NB4 (cell line): ENCODE measurements at regions not wholly inside any gene's neighbourhood (a gene's known extent, or its start where the extent isn't known, plus 50 kb on each side); places are given as distances from the start of the nearest gene placed in this dataset.
A peak's percentile ranks its signal among the peaks of the same experiment; 100 is the strongest.

Source experiments
- DNase-seq: peaks from one replicate; pipeline ENCODE4 v3.0.0; 2010; ENCODE audit warnings: low read depth
- H3K4me3 ChIP-seq: one replicate; pipeline ENCODE4 v1.5.1; 2011; ENCODE audit warnings: mild to moderate bottlenecking, low read depth, low read length, moderate library complexity
- CTCF ChIP-seq: IDR thresholded peaks from one replicate; pipeline ENCODE4 v1.5.1; 2012; ENCODE audit warnings: low read depth, low read length
- MAX ChIP-seq: IDR thresholded peaks from 2 replicates; pipeline ENCODE4 v1.6.1; 2011; ENCODE audit warnings: low read depth, low read length
- MYC ChIP-seq: IDR thresholded peaks from 2 replicates; pipeline ENCODE4 v1.6.1; 2011; ENCODE audit warnings: low read depth, low read length
- POLR2A ChIP-seq: IDR thresholded peaks from 2 replicates; pipeline ENCODE4 v1.6.1; 2011; ENCODE audit warnings: mild to moderate bottlenecking; ENCODE audit not compliant: insufficient read length; ENCODE audit errors: extremely low read depth

GRCh38 chr10:84026821-84027257 is 112.5 kb upstream of the GHITM start:
- H3K4me3 ChIP-seq, result no peak overlapping the region
- peak; percentile 49 for DNase-seq
- TF ChIP-seq MAX, result no peak
- TF ChIP-seq POLR2A, result no peak
- peak; percentile 93 for TF ChIP-seq CTCF

DNA sequence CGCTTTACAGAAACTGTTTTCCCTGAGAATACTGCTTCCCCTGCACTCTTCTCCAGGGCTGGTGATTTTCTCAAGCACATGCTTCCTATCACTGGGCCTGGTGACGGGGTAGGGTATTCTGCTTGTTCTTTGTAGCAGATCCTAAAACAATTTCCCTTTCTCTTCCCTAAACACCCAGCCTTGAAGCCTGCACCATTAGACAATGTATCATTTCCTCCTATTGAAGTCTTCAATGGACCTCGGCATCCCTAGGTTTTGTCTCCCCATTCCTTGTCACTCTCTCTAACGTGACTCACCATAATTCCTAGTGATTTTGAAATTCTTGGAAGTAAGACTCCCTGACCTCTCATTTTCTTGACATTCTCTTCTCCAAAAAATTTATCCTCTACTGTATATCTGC is 109.5 kb upstream of the GHITM start:
- DNase-seq, result no peak
- no peak overlapping the region for H3K4me3 ChIP-seq
- TF ChIP-seq MYC (no peak), MAX (no peak), CTCF (no peak)

GRCh38 chr10:84038035-84038434 is 101.3 kb upstream of the GHITM start:
- H3K4me3 ChIP-seq, result no peak overlapping the region
- peak; percentile 15 for DNase-seq
- TF ChIP-seq CTCF, result no peak
- no peak for TF ChIP-seq POLR2A
- no peak for TF ChIP-seq MAX
- no peak for TF ChIP-seq MYC

DNA sequence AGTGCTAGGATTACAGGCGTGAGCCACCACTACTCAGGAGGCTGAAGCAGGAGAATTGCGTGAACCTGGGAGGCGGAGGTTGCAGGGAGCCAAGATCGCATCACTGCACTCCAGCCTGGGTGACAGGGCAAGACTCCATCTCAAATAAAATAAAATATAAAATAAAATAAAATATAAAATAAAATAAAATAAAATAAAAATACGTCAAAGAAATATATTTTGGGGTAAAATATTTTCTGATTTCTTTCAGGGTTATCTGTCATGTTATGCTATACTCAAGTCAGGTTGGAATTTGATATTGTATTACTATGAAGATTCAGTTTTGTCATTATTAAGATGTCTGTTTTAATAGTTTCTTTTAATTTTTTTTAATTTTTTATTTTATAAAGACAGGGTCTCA is 99.4 kb upstream of the GHITM start:
- H3K4me3 ChIP-seq, result no peak overlapping the region
- TF ChIP-seq CTCF, result no peak
- no peak for TF ChIP-seq MYC
- TF ChIP-seq MAX, result no peak
- TF ChIP-seq POLR2A, result no peak
- DNase-seq, result no peak

- no peak for DNase-seq
- H3K4me3 ChIP-seq, result no peak overlapping the region
- TF ChIP-seq MYC (no peak), CTCF (no peak), POLR2A (no peak), MAX (no peak)
These were observed 91.9 kb upstream of the GHITM start for GRCh38 chr10:84047258-84048010.

GRCh38 chr10:84049645-84050011 is 89.7 kb upstream of the GHITM start:
- no peak overlapping the region for H3K4me3 ChIP-seq
- DNase-seq, result no peak
- no peak for TF ChIP-seq MAX
- no peak for TF ChIP-seq MYC
- no peak for TF ChIP-seq POLR2A
- no peak for TF ChIP-seq CTCF
